Endothelial cell of umbilical vein (primary cell): ENCODE measurements at regions not wholly inside any gene's neighbourhood (a gene's known extent, or its start where the extent isn't known, plus 50 kb on each side); places are given as distances from the start of the nearest gene placed in this dataset.

Source experiments
- BruUV-seq: library from RNA; stranded (reverse); fragments of 400-500 nt; replicated peaks from 2 replicates; lab custom pipeline; 2021; lab: Mats Ljungman, UMichigan
- CTCF ChIA-PET: fragments of 300-600, 350-600 bp; sonication (Branson Sonifier 250); formaldehyde crosslinking; loops from one replicate; lab custom pipeline; 2021; ENCODE audit warnings: antibody characterized with exemption, inconsistent platforms; lab: Charles Lee
- POLR2A ChIA-PET: fragments of 300-600, 350-600 bp; sonication (Branson Sonifier 250); formaldehyde crosslinking; loops from one replicate; lab custom pipeline; 2021; ENCODE audit warnings: antibody characterized with exemption, inconsistent platforms; lab: Charles Lee
- DNase-seq: peaks from one replicate; pipeline ENCODE4 v3.0.0-alpha.2; 2011; ENCODE audit warnings: low read depth, low spot score
- FAIRE-seq: peaks from 2 replicates; lab custom pipeline; 2011; peaks lifted over from hg19 to GRCh38; lab: Jason Lieb, UNC
- H2AFZ ChIP-seq: 2 replicates; pipeline ENCODE4 v1.6.0; 2012; ENCODE audit warnings: low read depth, low read length, control low read depth, inconsistent platforms
- H3K27ac ChIP-seq: 2 replicates; pipeline ENCODE4 v1.5.1; 2011; ENCODE audit warnings: low read depth, mild to moderate bottlenecking, control low read depth, low read length, moderate library complexity; ENCODE audit not compliant: insufficient read depth
- H3K27me3 ChIP-seq, 2 experiments: 2 replicates each; pipeline versions ENCODE4 v1.6.0 to v1.6.1; 2011; ENCODE audit warnings: low read length in 2 of 2, mixed read lengths in 1 of 2; ENCODE audit not compliant: control insufficient read depth in 2 of 2, insufficient read depth in 2 of 2
- H3K36me3 ChIP-seq, 2 experiments: 2 replicates in 1 of 2; 3 replicates in 1 of 2; pipeline ENCODE4 v1.5.1; 2011; ENCODE audit warnings: low read length in 2 of 2, mild to moderate bottlenecking in 1 of 2, moderate library complexity in 1 of 2; ENCODE audit not compliant: control insufficient read depth in 2 of 2, insufficient read depth in 2 of 2; ENCODE audit errors: extremely low read depth in 1 of 2
- H3K4me1 ChIP-seq: 3 replicates; pipeline ENCODE4 v1.5.1; 2011; ENCODE audit warnings: mild to moderate bottlenecking, low read length; ENCODE audit not compliant: control insufficient read depth, insufficient read depth; ENCODE audit errors: extremely low read depth
- H3K4me2 ChIP-seq: 2 replicates; pipeline ENCODE4 v1.6.1; 2011; ENCODE audit warnings: low read length, control low read depth, mixed read lengths; ENCODE audit not compliant: insufficient read depth
- H3K4me3 ChIP-seq, 3 experiments: fragments of 200-600 bp in 1 of 3; sonication (generic), shearing (Covaris generic) in 1 of 3; replicated peaks in 1 of 3; 2 replicates each; pipeline ENCODE4 v1.5.1; 2011 to 2016; ENCODE audit warnings: control low read depth in 3 of 3, low read length in 3 of 3, mild to moderate bottlenecking in 2 of 3, inconsistent platforms in 1 of 3, low read depth in 1 of 3, moderate library complexity in 1 of 3; ENCODE audit not compliant: insufficient read depth in 1 of 3
- H3K79me2 ChIP-seq: 2 replicates; pipeline ENCODE4 v1.6.0; 2012; ENCODE audit warnings: low read length, inconsistent platforms; ENCODE audit not compliant: control insufficient read depth, insufficient read depth
- H3K9ac ChIP-seq: replicated peaks from 2 replicates; pipeline ENCODE3; 2011; ENCODE audit warnings: low read length, control low read depth; ENCODE audit not compliant: insufficient read depth; ENCODE audit errors: extremely low read depth
- H3K9me1 ChIP-seq: replicated peaks from 3 replicates; pipeline ENCODE4 v1.6.0; 2011; ENCODE audit warnings: mild to moderate bottlenecking, low read length; ENCODE audit not compliant: control insufficient read depth, insufficient read depth; ENCODE audit errors: extremely low read depth
- H3K9me3 ChIP-seq: replicated peaks from 2 replicates; pipeline ENCODE4 v1.5.1; 2012; ENCODE audit warnings: low read length, inconsistent platforms; ENCODE audit not compliant: control insufficient read depth, insufficient read depth
- H4K20me1 ChIP-seq: replicated peaks from 2 replicates; pipeline ENCODE3; 2011; ENCODE audit warnings: mild to moderate bottlenecking, low read length; ENCODE audit not compliant: control insufficient read depth, insufficient read depth; ENCODE audit errors: extremely low read depth
- CTCF ChIP-seq, 2 donors: IDR thresholded peaks; 1 replicate in 1 of 2; 2 replicates in 1 of 2; pipeline ENCODE4 v1.5.1; 2011; ENCODE audit warnings: low read length in 2 of 2, mild to moderate bottlenecking in 2 of 2, moderate library complexity in 2 of 2, control low read depth in 1 of 2, inconsistent platforms in 1 of 2, low read depth in 1 of 2; ENCODE audit not compliant: insufficient read depth in 1 of 2; ENCODE audit errors: extremely low read depth in 1 of 2
- EZH2 ChIP-seq: IDR thresholded peaks from 2 replicates; pipeline ENCODE4 v1.6.1; 2012; ENCODE audit warnings: borderline replicate concordance, low read depth, mild to moderate bottlenecking, moderate library complexity, low read length, inconsistent platforms; ENCODE audit not compliant: severe bottlenecking
- FOS ChIP-seq: IDR thresholded peaks from 2 replicates; pipeline ENCODE4 v1.6.1; 2011; ENCODE audit warnings: mild to moderate bottlenecking, low read length, moderate library complexity, borderline replicate concordance; ENCODE audit not compliant: insufficient read depth
- GATA2 ChIP-seq: IDR thresholded peaks from 2 replicates; pipeline ENCODE4 v1.7.0; 2011; ENCODE audit warnings: low read depth, mild to moderate bottlenecking, moderate library complexity, mixed read lengths, low read length; ENCODE audit not compliant: insufficient read length, insufficient read depth
- JUN ChIP-seq: IDR thresholded peaks from 2 replicates; pipeline ENCODE4 v1.6.1; 2011; ENCODE audit warnings: borderline replicate concordance, low read depth; ENCODE audit not compliant: insufficient read length, insufficient read depth
- MAX ChIP-seq: IDR thresholded peaks from 2 replicates; pipeline ENCODE4 v1.6.1; 2011; ENCODE audit not compliant: insufficient read depth, insufficient read length
- MYC ChIP-seq: IDR thresholded peaks from one replicate; pipeline ENCODE4 v1.6.1; 2011; ENCODE audit warnings: mild to moderate bottlenecking, low read depth, low read length
- POLR2A ChIP-seq: IDR thresholded peaks from 2 replicates; pipeline ENCODE4 v1.6.1; 2012; ENCODE audit warnings: low read depth, mild to moderate bottlenecking, control low read depth, low read length
- POLR2AphosphoS5 ChIP-seq: IDR thresholded peaks from 2 replicates; pipeline ENCODE4 v1.6.1; 2012; ENCODE audit warnings: low read depth, mild to moderate bottlenecking, control low read depth, low read length, moderate library complexity; ENCODE audit not compliant: insufficient read depth
- dilution Hi-C: fragments of 300-500 bp; cut with MboI; formaldehyde crosslinking; loops from one replicate; pipeline ENCODE4 v1.15.0; 2019; ENCODE audit warnings: low sequenced_read_pairs; ENCODE audit not compliant: extremely low pct_ligation_motif_present
- intact Hi-C: fragments of 100-400 bp; cut with micrococcal nuclease; formaldehyde crosslinking; loops from one replicate; pipeline ENCODE4 v1.10.0; 2022

DNA sequence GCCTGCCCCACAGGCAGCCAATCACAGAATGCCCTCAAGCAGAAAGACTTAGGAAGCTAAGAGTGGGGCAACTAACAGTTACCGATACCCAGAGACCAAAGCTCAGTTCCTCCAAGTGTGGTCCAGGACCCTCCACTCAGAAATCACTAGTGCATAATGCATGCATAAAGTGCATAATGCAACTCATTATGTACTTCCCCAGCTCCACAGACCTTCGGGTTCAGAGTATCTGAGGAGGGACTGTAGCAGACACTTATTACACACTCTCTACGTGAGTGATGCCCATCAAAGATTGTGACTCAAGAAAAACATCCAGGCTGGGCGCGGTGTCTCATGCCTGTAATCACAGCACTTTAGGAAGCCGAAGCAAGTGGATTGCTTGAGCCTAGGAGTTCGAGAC, 328.0 kb downstream of the BCOR start:
- H2AFZ ChIP-seq = no peak overlapping the region
- H3K9ac ChIP-seq = no peak overlapping the region
- H3K4me1 ChIP-seq = peaks cover 4% of the 10 kb centered on the region
- FAIRE-seq = no peak
- POLR2A ChIA-PET = no interaction called here
- CTCF ChIA-PET = no interaction called here
- intact Hi-C loops (no loop called here), dilution Hi-C loops (no loop called here)
- TF ChIP-seq MAX (no peak), POLR2AphosphoS5 (no peak), JUN (no peak), GATA2 (no peak), POLR2A (no peak), FOS (no peak), MYC (no peak), EZH2 (no peak), CTCF (IDR thresholded peaks at IDR 0.05; ENCODE audit: extremely low read depth in 1 of 2, insufficient read depth in 1 of 2, low read depth in 1 of 2, low read length in 2 of 2) (no peak)
- H3K4me2 ChIP-seq = no peak overlapping the region
- H3K36me3 ChIP-seq = no peaks in the 10 kb centered on the region
- BruUV-seq = no TSS peak
- no peak overlapping the region for H3K4me3 ChIP-seq
- no peaks in the 10 kb centered on the region for H3K27me3 ChIP-seq
- no peaks in the 10 kb centered on the region for H4K20me1 ChIP-seq
- no peaks in the 10 kb centered on the region for H3K9me3 ChIP-seq
- H3K27ac ChIP-seq = no peak overlapping the region
- H3K79me2 ChIP-seq = no peaks in the 10 kb centered on the region
- H3K9me1 ChIP-seq = no peaks in the 10 kb centered on the region
- DNase-seq = no peak
